GM21360 (cell line): ENCODE measurements at regions not wholly inside any gene's neighbourhood (a gene's known extent, or its start where the extent isn't known, plus 50 kb on each side); places are given as distances from the start of the nearest gene placed in this dataset.

Source experiments
- ATAC-seq: cut with Tn5 transposase; IDR thresholded peaks from one replicate; pipeline ENCODE4 v1.9.1; 2021; ENCODE audit warnings: mild to moderate bottlenecking, moderate library complexity; ENCODE audit not compliant: unreplicated experiment

GRCh38 chr6:145031001-145031400 lies 704.3 kb downstream of the EPM2A start:
- no peak for ATAC-seq

- ATAC-seq, result no peak
Measured at GRCh38 chr6:145031962-145032361, 703.4 kb downstream of the EPM2A start.

- ATAC-seq, result no peak
Measured at GRCh38 chr6:145032562-145033145, 702.7 kb downstream of the EPM2A start.

GRCh38 chr6:145034664-145035063 lies 700.7 kb downstream of the EPM2A start:
- no peak for ATAC-seq

GRCh38 chr6:145036236-145036635 lies 699.1 kb downstream of the EPM2A start:
- no peak for ATAC-seq

GRCh38 chr6:145036848-145037567 lies 698.3 kb downstream of the EPM2A start:
- ATAC-seq, result no peak

- ATAC-seq, result no peak
Measured at GRCh38 chr6:145042559-145042958, 692.8 kb downstream of the EPM2A start.

- no peak for ATAC-seq
Measured at GRCh38 chr6:145043926-145044500, 691.3 kb downstream of the EPM2A start.

GRCh38 chr6:145044641-145045246 lies 690.6 kb downstream of the EPM2A start:
- ATAC-seq, result no peak

GRCh38 chr6:145045582-145045981 lies 689.7 kb downstream of the EPM2A start:
- no peak for ATAC-seq

- ATAC-seq, result no peak
Measured at GRCh38 chr6:145047891-145048290, 687.4 kb downstream of the EPM2A start.

GRCh38 chr6:145051661-145052060 lies 683.7 kb downstream of the EPM2A start:
- no peak for ATAC-seq

- ATAC-seq, result no peak
Measured at GRCh38 chr6:145055567-145055966, 679.8 kb downstream of the EPM2A start.

- ATAC-seq, result no peak
Measured at GRCh38 chr6:145060714-145061113, 674.6 kb downstream of the EPM2A start.

GRCh38 chr6:145063091-145063490 lies 672.2 kb downstream of the EPM2A start:
- ATAC-seq, result no peak

- no peak for ATAC-seq
Measured at GRCh38 chr6:145067430-145067829, 667.9 kb downstream of the EPM2A start.

- no peak for ATAC-seq
Measured at GRCh38 chr6:145068577-145068976, 666.7 kb downstream of the EPM2A start.

- no peak for ATAC-seq
Measured at GRCh38 chr6:145069966-145070365, 665.4 kb downstream of the EPM2A start.

GRCh38 chr6:145070791-145071190 lies 664.5 kb downstream of the EPM2A start:
- no peak for ATAC-seq

- no peak for ATAC-seq
Measured at GRCh38 chr6:145071836-145072235, 663.5 kb downstream of the EPM2A start.

- ATAC-seq, result no peak
Measured at GRCh38 chr6:145073811-145074210, 661.5 kb downstream of the EPM2A start.

- no peak for ATAC-seq
Measured at GRCh38 chr6:145074805-145075204, 660.5 kb downstream of the EPM2A start.
